MM.1S (cell line): ENCODE measurements at regions not wholly inside any gene's neighbourhood (a gene's known extent, or its start where the extent isn't known, plus 50 kb on each side); places are given as distances from the start of the nearest gene placed in this dataset.

Source experiments
- EZH2 ChIP-seq: fragments of 300-600 bp; sonication (generic); optimal IDR thresholded peaks from 2 replicates; pipeline ENCODE3; 2017; ENCODE audit warnings: low read depth, mild to moderate bottlenecking, antibody characterized with exemption, low read length, mixed read lengths
- TF ChIP-seq, protein P1 (sequence below): fragments of 300-600 bp; sonication (generic); IDR thresholded peaks from 2 replicates; pipeline ENCODE4 v1.5.1; 2016; ENCODE audit warnings: antibody characterized with exemption, low read length, mixed read lengths

DNA sequence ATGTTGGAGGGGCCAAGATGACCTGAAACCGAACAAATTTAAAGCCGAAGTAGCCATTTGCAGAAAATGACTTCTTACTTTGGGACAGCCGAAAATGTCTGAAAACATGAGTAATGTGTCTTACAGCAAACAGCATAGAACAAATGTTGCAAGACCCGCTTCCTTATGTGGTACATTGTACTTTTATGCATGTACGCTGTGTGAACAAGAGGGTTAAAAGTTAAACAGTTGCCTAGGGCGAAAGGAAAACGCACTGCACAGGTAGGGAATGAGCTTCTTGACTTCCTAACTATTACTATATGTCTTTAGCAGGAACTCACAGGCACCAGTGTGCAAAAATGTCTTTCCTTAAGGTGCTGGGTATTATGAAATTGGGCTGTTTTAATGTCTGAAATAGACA lies 303.5 kb upstream of the MGMT start:
- TF ChIP-seq, protein P1, sequence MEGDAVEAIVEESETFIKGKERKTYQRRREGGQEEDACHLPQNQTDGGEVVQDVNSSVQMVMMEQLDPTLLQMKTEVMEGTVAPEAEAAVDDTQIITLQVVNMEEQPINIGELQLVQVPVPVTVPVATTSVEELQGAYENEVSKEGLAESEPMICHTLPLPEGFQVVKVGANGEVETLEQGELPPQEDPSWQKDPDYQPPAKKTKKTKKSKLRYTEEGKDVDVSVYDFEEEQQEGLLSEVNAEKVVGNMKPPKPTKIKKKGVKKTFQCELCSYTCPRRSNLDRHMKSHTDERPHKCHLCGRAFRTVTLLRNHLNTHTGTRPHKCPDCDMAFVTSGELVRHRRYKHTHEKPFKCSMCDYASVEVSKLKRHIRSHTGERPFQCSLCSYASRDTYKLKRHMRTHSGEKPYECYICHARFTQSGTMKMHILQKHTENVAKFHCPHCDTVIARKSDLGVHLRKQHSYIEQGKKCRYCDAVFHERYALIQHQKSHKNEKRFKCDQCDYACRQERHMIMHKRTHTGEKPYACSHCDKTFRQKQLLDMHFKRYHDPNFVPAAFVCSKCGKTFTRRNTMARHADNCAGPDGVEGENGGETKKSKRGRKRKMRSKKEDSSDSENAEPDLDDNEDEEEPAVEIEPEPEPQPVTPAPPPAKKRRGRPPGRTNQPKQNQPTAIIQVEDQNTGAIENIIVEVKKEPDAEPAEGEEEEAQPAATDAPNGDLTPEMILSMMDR = no peak
- TF ChIP-seq EZH2 = no peak
